Stimulated activated memory B cell treated with anti-CD40 and anti-IgM and Interleukin-4, amounts not matched to agents 10 μg/mL and 1 μg/mL and 100 μg/mL, for 72 hours (primary cell): ENCODE measurements at regions not wholly inside any gene's neighbourhood (a gene's known extent, or its start where the extent isn't known, plus 50 kb on each side); places are given as distances from the start of the nearest gene placed in this dataset.

ENCODE experiments used
- ATAC-seq: fragments of 150-1000 bp; cut with Tn5 transposase; 2 replicates; pipeline ENCODE4 v1.10.0; 2021
- H3K27ac Mint-ChIP-seq: one replicate; pipeline ENCODE4 v1.8.0; 2022; ENCODE audit warnings: mild to moderate bottlenecking, mixed read lengths
- H3K27me3 Mint-ChIP-seq: one replicate; pipeline ENCODE4 v1.8.0; 2022; ENCODE audit warnings: mixed read lengths
- H3K36me3 Mint-ChIP-seq: one replicate; pipeline ENCODE4 v1.8.0; 2022; ENCODE audit warnings: mixed read lengths
- H3K4me1 Mint-ChIP-seq: one replicate; pipeline ENCODE4 v1.8.0; 2022; ENCODE audit warnings: mixed read lengths
- H3K4me3 Mint-ChIP-seq: one replicate; pipeline ENCODE4 v1.8.0; 2022; ENCODE audit warnings: mild to moderate bottlenecking, moderate library complexity, mixed read lengths
- H3K9me3 Mint-ChIP-seq: one replicate; pipeline ENCODE4 v1.8.0; 2022; ENCODE audit warnings: mixed read lengths

- no peaks in the 10 kb centered on the region for H3K36me3 Mint-ChIP-seq
- no peak overlapping the region for H3K27ac Mint-ChIP-seq
- no peak overlapping the region for H3K4me3 Mint-ChIP-seq
- ATAC-seq = no peak
- peaks cover 3% of the 10 kb centered on the region for H3K9me3 Mint-ChIP-seq
- peaks cover 10% of the 10 kb centered on the region for H3K27me3 Mint-ChIP-seq
- no peaks in the 10 kb centered on the region for H3K4me1 Mint-ChIP-seq
Measured at GRCh38 chr4:107128116-107128515, 92.0 kb upstream of the DKK2 start.

GRCh38 chr4:107125496-107125895 lies 89.4 kb upstream of the DKK2 start:
- peaks cover 3% of the 10 kb centered on the region for H3K9me3 Mint-ChIP-seq
- no peaks in the 10 kb centered on the region for H3K4me1 Mint-ChIP-seq

GRCh38 chr4:107122736-107123135 lies 86.6 kb upstream of the DKK2 start:
- Mint-ChIP-seq H3K4me3 (no peak overlapping the region), H3K36me3 (no peaks in the 10 kb centered on the region)
- ATAC-seq = no peak

More at GRCh38 chr4:107125496-107125895, 89.4 kb upstream of the DKK2 start:
- Mint-ChIP-seq H3K36me3 (no peaks in the 10 kb centered on the region), H3K27ac (no peak overlapping the region), H3K27me3 (peaks cover 10% of the 10 kb centered on the region), H3K4me3 (no peak overlapping the region)
- no peak for ATAC-seq

GRCh38 chr4:107120661-107121060 lies 84.5 kb upstream of the DKK2 start:
- peaks cover 3% of the 10 kb centered on the region for H3K9me3 Mint-ChIP-seq
- no peaks in the 10 kb centered on the region for H3K36me3 Mint-ChIP-seq
- no peak for ATAC-seq
- no peak overlapping the region for H3K27ac Mint-ChIP-seq
- H3K27me3 Mint-ChIP-seq = no peaks in the 10 kb centered on the region
- no peak overlapping the region for H3K4me3 Mint-ChIP-seq
- H3K4me1 Mint-ChIP-seq = no peaks in the 10 kb centered on the region

More at GRCh38 chr4:107122736-107123135, 86.6 kb upstream of the DKK2 start:
- peaks cover 8% of the 10 kb centered on the region for H3K27me3 Mint-ChIP-seq
- H3K9me3 Mint-ChIP-seq = peaks cover 3% of the 10 kb centered on the region
- H3K4me1 Mint-ChIP-seq = no peaks in the 10 kb centered on the region
- H3K27ac Mint-ChIP-seq = no peak overlapping the region

GRCh38 chr4:107117726-107118125 lies 81.6 kb upstream of the DKK2 start:
- H3K27me3 Mint-ChIP-seq = no peaks in the 10 kb centered on the region
- H3K4me3 Mint-ChIP-seq = no peak overlapping the region
- H3K4me1 Mint-ChIP-seq = no peaks in the 10 kb centered on the region
- H3K9me3 Mint-ChIP-seq = no peaks in the 10 kb centered on the region
- no peaks in the 10 kb centered on the region for H3K36me3 Mint-ChIP-seq
- ATAC-seq = no peak
- no peak overlapping the region for H3K27ac Mint-ChIP-seq

- no peaks in the 10 kb centered on the region for H3K4me1 Mint-ChIP-seq
- no peak overlapping the region for H3K4me3 Mint-ChIP-seq
- ATAC-seq = no peak
- H3K9me3 Mint-ChIP-seq = no peaks in the 10 kb centered on the region
- no peak overlapping the region for H3K27ac Mint-ChIP-seq
- H3K36me3 Mint-ChIP-seq = no peaks in the 10 kb centered on the region
- H3K27me3 Mint-ChIP-seq = no peaks in the 10 kb centered on the region
Measured at GRCh38 chr4:107115185-107115847, 79.2 kb upstream of the DKK2 start.

GRCh38 chr4:107114059-107114458 lies 77.9 kb upstream of the DKK2 start:
- Mint-ChIP-seq H3K4me1 (no peaks in the 10 kb centered on the region), H3K4me3 (no peak overlapping the region), H3K36me3 (no peaks in the 10 kb centered on the region), H3K27me3 (no peaks in the 10 kb centered on the region), H3K9me3 (peaks cover 3% of the 10 kb centered on the region), H3K27ac (no peak overlapping the region)
- no peak for ATAC-seq

GRCh38 chr4:107098401-107098800 lies 62.3 kb upstream of the DKK2 start:
- no peak overlapping the region for H3K27ac Mint-ChIP-seq
- no peak overlapping the region for H3K4me3 Mint-ChIP-seq
- H3K27me3 Mint-ChIP-seq = no peaks in the 10 kb centered on the region
- no peaks in the 10 kb centered on the region for H3K9me3 Mint-ChIP-seq
- H3K36me3 Mint-ChIP-seq = no peaks in the 10 kb centered on the region
- no peaks in the 10 kb centered on the region for H3K4me1 Mint-ChIP-seq
- ATAC-seq = no peak

GRCh38 chr4:107094976-107095375 lies 58.9 kb upstream of the DKK2 start:
- Mint-ChIP-seq H3K9me3 (peaks cover 1% of the 10 kb centered on the region), H3K4me3 (no peak overlapping the region), H3K27me3 (no peaks in the 10 kb centered on the region), H3K4me1 (no peaks in the 10 kb centered on the region), H3K27ac (no peak overlapping the region), H3K36me3 (no peaks in the 10 kb centered on the region)
- ATAC-seq = peak; percentile 16

- no peaks in the 10 kb centered on the region for H3K27me3 Mint-ChIP-seq
- H3K36me3 Mint-ChIP-seq = no peaks in the 10 kb centered on the region
- no peak overlapping the region for H3K4me3 Mint-ChIP-seq
- peaks cover 2% of the 10 kb centered on the region for H3K9me3 Mint-ChIP-seq
- ATAC-seq = peak; percentile 35
- no peak overlapping the region for H3K27ac Mint-ChIP-seq
- H3K4me1 Mint-ChIP-seq = no peaks in the 10 kb centered on the region
Measured at GRCh38 chr4:107094332-107094731, 58.2 kb upstream of the DKK2 start.
